Ishikawa (cell line): ENCODE measurements at regions not wholly inside any gene's neighbourhood (a gene's known extent, or its start where the extent isn't known, plus 50 kb on each side); places are given as distances from the start of the nearest gene placed in this dataset.

Experiments used
- CEBPB ChIP-seq: IDR thresholded peaks from 2 replicates; pipeline ENCODE4 v1.6.1; 2012
- NFIC ChIP-seq: IDR thresholded peaks from 2 replicates; pipeline ENCODE4 v1.6.1; 2012
- RAD21 ChIP-seq: IDR thresholded peaks from 2 replicates; pipeline ENCODE4 v1.6.1; 2012; ENCODE audit warnings: low read depth
- TAF1 ChIP-seq: IDR thresholded peaks from 2 replicates; pipeline ENCODE4 v1.6.1; 2012; ENCODE audit warnings: low read depth, mild to moderate bottlenecking
- TCF12 ChIP-seq: IDR thresholded peaks from 2 replicates; pipeline ENCODE4 v1.6.1; 2012; ENCODE audit warnings: low read depth
- USF1 ChIP-seq: IDR thresholded peaks from 2 replicates; pipeline ENCODE4 v1.6.1; 2012

- no peak for TF ChIP-seq NFIC
- TF ChIP-seq RAD21 = no peak
- no peak for TF ChIP-seq TCF12
- no peak for TF ChIP-seq CEBPB
- TF ChIP-seq USF1 = no peak
- no peak for TF ChIP-seq TAF1
Measured at GRCh38 chr7:69042138-69042537, 556.1 kb upstream of the AUTS2 start.
